ENCODE measurements at regions not wholly inside any gene's neighbourhood (a gene's known extent, or its start where the extent isn't known, plus 50 kb on each side); places are given as distances from the start of the nearest gene placed in this dataset.

DNA sequence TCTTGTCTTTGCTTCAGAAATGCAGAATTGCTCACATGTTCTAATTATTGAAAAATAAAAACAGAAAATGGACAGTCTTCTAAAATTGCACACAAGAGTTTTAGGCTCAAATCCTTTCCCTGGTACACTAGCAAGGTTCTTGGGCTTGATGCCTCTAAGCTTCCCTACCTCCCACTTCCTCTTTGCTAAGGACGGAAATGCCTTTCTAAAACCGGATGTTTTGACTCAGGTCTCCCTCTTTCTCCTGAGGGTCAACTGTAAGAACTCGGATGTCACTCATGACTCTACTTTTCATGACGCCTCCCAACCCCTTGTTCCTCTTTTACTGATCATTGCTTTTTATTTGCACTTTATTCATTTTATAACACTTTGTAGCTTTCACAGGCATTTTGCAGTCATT is 613.5 kb downstream of the C6orf118 start:
- no peak for ATAC-seq
- TF ChIP-seq POU6F1 (CRISPR knock-in tag; IDR thresholded peaks at IDR 0.05; ENCODE audit: borderline replicate concordance, low read depth) = no peak
- no peak for TF ChIP-seq ZNF565 (CRISPR knock-in tag; conservative IDR thresholded peaks at IDR 0.05; ENCODE audit: low read depth)
- no peak for TF ChIP-seq GLIS3 (CRISPR knock-in tag; IDR thresholded peaks at IDR 0.05)
- no peak for TF ChIP-seq BACH2 (CRISPR knock-in tag; IDR thresholded peaks at IDR 0.05; ENCODE audit: borderline replicate concordance)
- no peak for TF ChIP-seq ZNF8 (CRISPR knock-in tag; IDR thresholded peaks at IDR 0.05)
- TF ChIP-seq TSHZ2 (CRISPR knock-in tag; IDR thresholded peaks at IDR 0.05) = no peak
- no peak for TF ChIP-seq RARB (CRISPR knock-in tag; IDR thresholded peaks at IDR 0.05)
- TF ChIP-seq ESRRG (CRISPR knock-in tag; IDR thresholded peaks at IDR 0.05) = no peak

DNA sequence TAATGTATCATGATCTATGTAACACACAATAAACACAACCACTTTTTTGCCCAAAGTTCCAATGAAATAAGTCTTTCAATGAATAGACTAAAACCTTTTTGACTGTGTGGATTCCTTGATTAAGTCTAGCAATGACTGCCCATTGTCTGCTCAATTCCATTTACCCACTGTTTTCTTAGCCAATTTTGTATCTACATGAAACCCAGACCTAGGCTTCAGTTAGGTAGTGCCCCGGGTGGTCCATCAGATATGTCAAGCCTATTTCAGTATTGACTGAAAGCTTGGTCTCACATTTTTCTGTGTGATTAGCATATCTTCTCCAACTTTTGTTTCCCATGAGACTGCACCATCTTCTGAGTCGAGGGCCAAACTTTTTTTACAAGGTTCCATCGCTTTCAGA is 615.0 kb downstream of the C6orf118 start:
- no peak for TF ChIP-seq ZFP30 (CRISPR knock-in tag; IDR thresholded peaks at IDR 0.05)
- no peak for TF ChIP-seq TOX (CRISPR knock-in tag; IDR thresholded peaks at IDR 0.05; ENCODE audit: borderline replicate concordance)
- no peak for TF ChIP-seq PATZ1 (CRISPR knock-in tag; IDR thresholded peaks at IDR 0.05; ENCODE audit: borderline replicate concordance)
- TF ChIP-seq ZNF8 (CRISPR knock-in tag; IDR thresholded peaks at IDR 0.05) = no peak
- no peak for TF ChIP-seq ARNTL (CRISPR knock-in tag; IDR thresholded peaks at IDR 0.05; ENCODE audit: borderline replicate concordance, low read depth)
- no peak for TF ChIP-seq CSDC2 (CRISPR knock-in tag; IDR thresholded peaks at IDR 0.05)
- TF ChIP-seq ZNF565 (CRISPR knock-in tag; conservative IDR thresholded peaks at IDR 0.05; ENCODE audit: low read depth) = no peak
- no peak for TF ChIP-seq TSHZ2 (CRISPR knock-in tag; IDR thresholded peaks at IDR 0.05)
- TF ChIP-seq ISL1 (CRISPR knock-in tag; IDR thresholded peaks at IDR 0.05) = no peak
- TF ChIP-seq OSR1 (CRISPR knock-in tag; IDR thresholded peaks at IDR 0.05) = no peak
- TF ChIP-seq POU6F1 (CRISPR knock-in tag; IDR thresholded peaks at IDR 0.05; ENCODE audit: borderline replicate concordance, low read depth) = no peak
- ATAC-seq = no peak

GRCh38 chr6:164693944-164694343 is 615.5 kb downstream of the C6orf118 start:
- no peak for ATAC-seq
- TF ChIP-seq PPARA (CRISPR knock-in tag; IDR thresholded peaks at IDR 0.05; ENCODE audit: borderline replicate concordance) (no peak), ZFP30 (CRISPR knock-in tag; IDR thresholded peaks at IDR 0.05) (no peak), ZNF70 (CRISPR knock-in tag; IDR thresholded peaks at IDR 0.05) (no peak), ESRRG (CRISPR knock-in tag; IDR thresholded peaks at IDR 0.05) (no peak), GLIS3 (CRISPR knock-in tag; IDR thresholded peaks at IDR 0.05) (no peak), RARB (CRISPR knock-in tag; IDR thresholded peaks at IDR 0.05) (no peak), TOX (CRISPR knock-in tag; IDR thresholded peaks at IDR 0.05; ENCODE audit: borderline replicate concordance) (no peak), BACH2 (CRISPR knock-in tag; IDR thresholded peaks at IDR 0.05; ENCODE audit: borderline replicate concordance) (no peak), POU6F1 (CRISPR knock-in tag; IDR thresholded peaks at IDR 0.05; ENCODE audit: borderline replicate concordance, low read depth) (no peak), ZNF565 (CRISPR knock-in tag; conservative IDR thresholded peaks at IDR 0.05; ENCODE audit: low read depth) (no peak), OSR1 (CRISPR knock-in tag; IDR thresholded peaks at IDR 0.05) (no peak), ZC3H10 (CRISPR knock-in tag; IDR thresholded peaks at IDR 0.05) (no peak), TSHZ2 (CRISPR knock-in tag; IDR thresholded peaks at IDR 0.05) (no peak), TCF4 (CRISPR knock-in tag; IDR thresholded peaks at IDR 0.05; ENCODE audit: borderline replicate concordance) (no peak), ARNTL (CRISPR knock-in tag; IDR thresholded peaks at IDR 0.05; ENCODE audit: borderline replicate concordance, low read depth) (no peak)

All from SK-N-SH treated with all-trans-retinoic acid at 6 μM for 48 hours (cell line).